Osteoblast (primary cell): ENCODE measurements at regions not wholly inside any gene's neighbourhood (a gene's known extent, or its start where the extent isn't known, plus 50 kb on each side); places are given as distances from the start of the nearest gene placed in this dataset.
"Not testable (repeated sequence)": the region's sequence is repeated elsewhere in the genome, so short reads cannot be mapped to it uniquely, and the experiment has no call there.

Experiments used
- DNase-seq: peaks from one replicate; pipeline ENCODE4 v3.0.0; 2011; ENCODE audit warnings: low spot score, mixed read lengths; ENCODE audit not compliant: insufficient read length; ENCODE audit errors: missing footprints
- H2AFZ ChIP-seq: 2 replicates; pipeline ENCODE4 v1.6.0; 2011; ENCODE audit warnings: mild to moderate bottlenecking, low read length
- H3K27ac ChIP-seq: 2 replicates; pipeline ENCODE4 v1.5.1; 2011; ENCODE audit warnings: mild to moderate bottlenecking, low read depth, low read length, moderate library complexity
- H3K27me3 ChIP-seq: 2 replicates; pipeline ENCODE4 v1.6.0; 2012; ENCODE audit warnings: mild to moderate bottlenecking, control low read depth, inconsistent platforms, low read length, moderate library complexity; ENCODE audit not compliant: insufficient read depth
- H3K36me3 ChIP-seq: 2 replicates; pipeline ENCODE4 v1.5.1; 2011; ENCODE audit warnings: mild to moderate bottlenecking, low read length, control low read depth, moderate library complexity; ENCODE audit not compliant: insufficient read depth
- H3K4me1 ChIP-seq: 2 replicates; pipeline ENCODE4 v1.5.1; 2011; ENCODE audit warnings: mild to moderate bottlenecking, low read length, control low read depth, moderate library complexity; ENCODE audit not compliant: insufficient read depth
- H3K4me2 ChIP-seq: 2 replicates; pipeline ENCODE4 v1.6.0; 2011; ENCODE audit warnings: mild to moderate bottlenecking, low read length; ENCODE audit not compliant: insufficient read depth
- H3K4me3 ChIP-seq: fragments of 200-600 bp; sonication (generic); 3 replicates; pipeline ENCODE4 v1.5.1; 2012; ENCODE audit warnings: mild to moderate bottlenecking, low read length, inconsistent platforms; ENCODE audit not compliant: insufficient read depth
- H3K79me2 ChIP-seq: 2 replicates; pipeline ENCODE4 v1.6.0; 2012; ENCODE audit warnings: mild to moderate bottlenecking, low read length, control low read depth, inconsistent platforms; ENCODE audit not compliant: insufficient read depth
- H3K9me3 ChIP-seq: 2 replicates; pipeline ENCODE4 v1.5.1; 2011; ENCODE audit warnings: low read depth, low read length, control low read depth
- H4K20me1 ChIP-seq: 2 replicates; pipeline ENCODE4 v1.6.0; 2012; ENCODE audit warnings: mild to moderate bottlenecking, low read length, control low read depth; ENCODE audit not compliant: insufficient read depth
- TF ChIP-seq, protein P1 (sequence below): IDR thresholded peaks from 2 replicates; pipeline ENCODE4 v1.5.1; 2011; ENCODE audit warnings: mild to moderate bottlenecking, low read depth, low read length, moderate library complexity; ENCODE audit errors: extremely low read depth

DNA sequence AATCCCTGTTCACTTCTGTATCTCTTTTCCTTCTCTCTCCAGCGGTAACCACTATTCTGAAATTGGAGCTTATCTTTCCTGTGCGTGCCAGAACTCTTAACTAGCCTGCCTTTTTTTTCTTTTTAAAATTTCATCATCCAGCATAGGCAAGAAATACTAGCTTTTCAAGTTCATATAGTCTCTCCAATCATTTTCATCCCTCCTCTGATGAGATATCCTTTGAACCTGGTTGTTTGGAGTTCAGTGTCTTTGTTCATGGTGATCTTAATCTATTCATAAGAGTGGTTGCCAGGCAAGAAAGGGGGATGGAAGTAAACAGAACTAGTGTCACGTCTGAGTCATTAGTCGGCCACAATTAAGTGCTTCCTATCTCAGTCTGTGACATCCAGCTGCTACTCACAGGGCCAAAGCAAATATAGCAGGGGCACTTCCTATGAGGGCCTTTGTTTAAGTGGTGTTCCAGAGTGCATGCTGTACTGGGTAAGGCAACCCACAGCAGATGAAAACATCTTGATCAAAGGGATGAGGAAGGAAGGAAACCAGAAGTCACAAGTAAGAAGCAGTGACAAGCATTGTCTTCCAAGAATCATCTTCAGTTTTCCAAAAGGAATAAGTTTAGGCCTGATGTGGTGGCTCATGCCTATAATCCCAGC, 56.4 kb upstream of the XIAP start:
- no peaks in the 10 kb centered on the region for H4K20me1 ChIP-seq
- H3K4me2 ChIP-seq, result no peak overlapping the region
- no peak overlapping the region for H3K4me3 ChIP-seq
- peak; percentile 77 for DNase-seq
- H3K36me3 ChIP-seq, result no peaks in the 10 kb centered on the region
- peak overlapping the region; percentile 56 for H3K27ac ChIP-seq
- H2AFZ ChIP-seq, result no peak overlapping the region
- peaks cover 11% of the 10 kb centered on the region for H3K4me1 ChIP-seq
- no peaks in the 10 kb centered on the region for H3K27me3 ChIP-seq
- H3K79me2 ChIP-seq, result no peaks in the 10 kb centered on the region
- TF ChIP-seq, protein P1, sequence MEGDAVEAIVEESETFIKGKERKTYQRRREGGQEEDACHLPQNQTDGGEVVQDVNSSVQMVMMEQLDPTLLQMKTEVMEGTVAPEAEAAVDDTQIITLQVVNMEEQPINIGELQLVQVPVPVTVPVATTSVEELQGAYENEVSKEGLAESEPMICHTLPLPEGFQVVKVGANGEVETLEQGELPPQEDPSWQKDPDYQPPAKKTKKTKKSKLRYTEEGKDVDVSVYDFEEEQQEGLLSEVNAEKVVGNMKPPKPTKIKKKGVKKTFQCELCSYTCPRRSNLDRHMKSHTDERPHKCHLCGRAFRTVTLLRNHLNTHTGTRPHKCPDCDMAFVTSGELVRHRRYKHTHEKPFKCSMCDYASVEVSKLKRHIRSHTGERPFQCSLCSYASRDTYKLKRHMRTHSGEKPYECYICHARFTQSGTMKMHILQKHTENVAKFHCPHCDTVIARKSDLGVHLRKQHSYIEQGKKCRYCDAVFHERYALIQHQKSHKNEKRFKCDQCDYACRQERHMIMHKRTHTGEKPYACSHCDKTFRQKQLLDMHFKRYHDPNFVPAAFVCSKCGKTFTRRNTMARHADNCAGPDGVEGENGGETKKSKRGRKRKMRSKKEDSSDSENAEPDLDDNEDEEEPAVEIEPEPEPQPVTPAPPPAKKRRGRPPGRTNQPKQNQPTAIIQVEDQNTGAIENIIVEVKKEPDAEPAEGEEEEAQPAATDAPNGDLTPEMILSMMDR, result no peak
- H3K9me3 ChIP-seq, result no peaks in the 10 kb centered on the region

DNA sequence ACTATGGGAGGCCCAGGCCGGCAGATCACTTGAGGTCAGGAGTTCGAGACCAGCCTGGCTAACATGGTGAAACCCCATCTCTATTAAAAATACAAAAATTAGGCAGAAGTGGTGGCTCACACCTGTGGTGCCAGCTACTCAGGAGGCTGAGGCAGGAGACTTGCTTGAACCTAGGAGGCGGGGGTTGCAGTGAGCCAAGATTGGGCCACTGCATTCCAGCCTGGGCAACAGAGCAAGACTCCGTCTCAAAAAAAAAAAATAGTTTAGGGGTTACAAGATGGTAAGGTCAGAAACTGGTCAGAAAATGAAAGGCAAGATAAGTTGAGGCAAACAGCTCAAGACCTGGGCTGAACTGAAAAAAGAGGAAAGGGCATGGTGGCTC, 55.9 kb upstream of the XIAP start:
- H3K27me3 ChIP-seq, H3K9me3 ChIP-seq, H3K4me2 ChIP-seq, H3K36me3 ChIP-seq, H3K79me2 ChIP-seq, H4K20me1 ChIP-seq, H3K4me3 ChIP-seq, H2AFZ ChIP-seq, DNase-seq: not testable (repeated sequence)
- Histone ChIP-seq H3K27ac (peak overlapping the region; percentile 56), H3K4me1 (peaks cover 11% of the 10 kb centered on the region)

DNA sequence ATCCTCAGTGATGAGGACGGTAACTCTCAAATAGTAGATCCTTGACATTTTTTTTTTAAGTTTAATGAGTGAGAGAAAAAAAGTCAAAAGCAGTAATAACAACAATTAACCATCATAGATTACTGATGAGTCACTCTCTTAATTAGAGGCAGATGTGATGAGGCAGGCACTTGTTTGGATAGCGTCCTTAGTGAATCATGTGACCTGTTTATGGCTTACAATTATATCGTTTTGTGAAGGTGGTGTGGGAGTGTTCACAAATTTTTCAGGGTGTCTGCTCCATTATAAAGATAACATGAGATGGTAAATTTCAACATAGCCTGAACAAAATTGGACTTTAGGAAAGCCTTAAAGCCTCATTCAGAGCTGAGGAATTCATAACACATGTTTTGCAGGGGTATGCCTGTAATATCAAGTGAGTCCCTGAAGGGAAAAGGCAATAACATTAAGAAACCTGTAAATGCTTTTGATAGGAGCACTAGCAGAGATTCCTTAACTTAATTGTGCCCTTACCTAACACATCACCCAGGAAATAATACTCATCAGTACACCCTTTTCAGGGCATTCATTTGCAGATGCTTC, 51.9 kb upstream of the XIAP start:
- TF ChIP-seq, protein P1, result no peak
- Histone ChIP-seq H3K9me3 (no peaks in the 10 kb centered on the region), H3K4me3 (no peak overlapping the region), H3K36me3 (no peaks in the 10 kb centered on the region), H4K20me1 (no peaks in the 10 kb centered on the region), H3K4me2 (no peak overlapping the region), H3K4me1 (peaks cover 6% of the 10 kb centered on the region), H3K27me3 (no peaks in the 10 kb centered on the region), H3K27ac (no peak overlapping the region), H2AFZ (no peak overlapping the region), H3K79me2 (no peaks in the 10 kb centered on the region)
- peak; percentile 71 for DNase-seq

DNA sequence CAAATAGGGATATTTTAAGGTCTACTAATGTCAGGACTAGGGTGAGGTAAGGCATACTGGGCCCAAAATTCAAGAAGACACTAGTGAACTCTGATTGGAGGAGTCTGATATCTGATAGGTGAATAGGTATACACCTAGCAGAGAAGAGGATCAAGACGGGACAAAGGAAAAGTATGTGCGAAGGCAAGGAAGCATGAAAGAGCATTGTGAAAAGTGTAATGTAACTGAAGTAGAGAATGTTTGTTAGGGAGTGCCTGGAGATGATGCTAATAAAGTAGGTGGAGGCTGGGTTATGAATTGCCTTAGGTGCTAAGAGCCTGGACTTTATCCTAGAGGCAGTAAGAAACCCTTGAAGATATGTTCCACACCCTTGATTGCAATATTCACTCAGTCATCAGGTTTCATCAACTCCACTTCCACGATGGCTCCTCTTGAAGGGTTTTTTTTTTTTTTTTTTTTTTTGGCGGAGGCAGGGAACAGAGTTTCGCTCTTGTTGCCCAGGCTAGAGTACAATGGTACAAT, 49.9 kb upstream of the XIAP start:
- Histone ChIP-seq H2AFZ (no peak overlapping the region), H3K36me3 (no peaks in the 10 kb centered on the region), H3K27me3 (no peaks in the 10 kb centered on the region), H3K4me3 (no peak overlapping the region), H3K4me2 (no peak overlapping the region), H3K27ac (no peak overlapping the region), H4K20me1 (no peaks in the 10 kb centered on the region), H3K9me3 (no peaks in the 10 kb centered on the region), H3K79me2 (no peaks in the 10 kb centered on the region), H3K4me1 (peaks cover 3% of the 10 kb centered on the region)
- TF ChIP-seq, protein P1, result no peak
- no peak for DNase-seq
